ENCODE measurements at regions not wholly inside any gene's neighbourhood (a gene's known extent, or its start where the extent isn't known, plus 50 kb on each side); places are given as distances from the start of the nearest gene placed in this dataset.

DNA sequence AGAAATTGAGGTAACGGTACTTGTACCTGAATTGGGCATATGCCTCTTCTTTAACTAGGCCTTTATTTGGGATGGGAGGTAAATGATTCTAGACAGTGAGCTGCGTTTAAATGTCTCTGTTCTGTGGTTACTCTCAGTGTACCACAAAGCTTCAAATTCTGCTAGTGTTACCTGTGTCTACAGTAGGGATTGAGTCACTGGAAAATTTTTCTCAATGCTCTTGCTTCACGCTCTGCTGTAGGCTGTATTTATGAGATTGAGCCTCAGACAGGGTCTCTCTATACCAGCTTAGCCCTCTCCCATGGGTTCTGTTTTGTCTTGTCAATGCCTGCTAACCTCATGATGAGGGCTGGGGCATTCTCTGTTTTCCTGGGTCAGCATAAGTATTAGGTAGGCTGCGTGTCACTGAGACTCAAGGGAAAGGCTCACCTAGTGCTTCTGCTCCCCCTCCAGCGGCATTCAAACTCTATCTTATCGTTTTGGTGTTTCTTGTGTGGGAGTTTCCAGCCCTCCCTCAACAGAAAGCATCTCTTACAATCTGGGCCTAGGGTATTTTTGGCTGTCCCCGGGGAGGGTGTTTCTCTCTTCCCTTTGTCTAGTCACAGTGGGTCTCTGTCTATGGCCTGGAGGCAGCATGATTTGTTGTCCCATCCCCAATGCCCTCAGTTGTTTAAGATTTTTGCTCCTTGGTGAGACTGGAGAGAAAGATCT, 285.8 kb downstream of the ADGRD1 start:
- Histone ChIP-seq H3K27ac (ENCODE audit: control insufficient read depth, insufficient read depth, low read length) (no peak overlapping the region), H3K9me1 (ENCODE audit: control insufficient read depth, extremely low read depth, insufficient read depth, low read length) (no peaks in the 10 kb centered on the region), H3K4me2 (ENCODE audit: control insufficient read depth, extremely low read depth, insufficient read depth, low read depth, low read length) (no peak overlapping the region), H2AFZ (ENCODE audit: control insufficient read depth, low read length) (no peak overlapping the region), H3K9ac (ENCODE audit: control insufficient read depth, extremely low read depth, insufficient read depth, low read length) (no peak overlapping the region), H3K79me2 (ENCODE audit: control insufficient read depth, insufficient read depth, low read length) (no peaks in the 10 kb centered on the region), H3K9me3 (ENCODE audit: control insufficient read depth, low read depth, low read length) (no peaks in the 10 kb centered on the region), H3K4me3 (ENCODE audit: control insufficient read depth in 2 of 3, extremely low read depth in 1 of 3, insufficient read depth in 2 of 3, low read depth in 1 of 3, low read length in 3 of 3) (no peak overlapping the region), H3K27me3 (ENCODE audit: control insufficient read depth, extremely low read depth, insufficient read depth, low read length) (no peaks in the 10 kb centered on the region), H3K4me1 (ENCODE audit: control insufficient read depth, extremely low read depth, insufficient read depth, low read length) (no peaks in the 10 kb centered on the region), H3K36me3 (ENCODE audit: control insufficient read depth in 2 of 2, extremely low read depth in 1 of 2, insufficient read depth in 2 of 2, low read length in 2 of 2) (no peaks in the 10 kb centered on the region), H4K20me1 (ENCODE audit: control insufficient read depth, extremely low read depth, insufficient read depth, low read length) (no peaks in the 10 kb centered on the region)
- TF ChIP-seq EZH2 (IDR thresholded peaks at IDR 0.05; ENCODE audit: low read length): no peak
- no peak for TF ChIP-seq CTCF (optimal IDR thresholded peaks at IDR 0.05 in 1 of 3, IDR thresholded peaks at IDR 0.05 in 1 of 3, conservative IDR thresholded peaks at IDR 0.05 in 1 of 3; ENCODE audit: extremely low read depth in 1 of 3, insufficient read depth in 2 of 3, low read length in 3 of 3)
- FAIRE-seq (no peak), DNase-seq (ENCODE audit: low read depth, low spot score) (no peak)
- dilution Hi-C loops (cut with MboI; ENCODE audit: extremely low pct_ligation_motif_present, low sequenced_read_pairs): no loop called here

- no peak overlapping the region for H3K4me3 ChIP-seq (ENCODE audit: control insufficient read depth in 2 of 3, extremely low read depth in 1 of 3, insufficient read depth in 2 of 3, low read depth in 1 of 3, low read length in 3 of 3)
- DNase-seq (ENCODE audit: low read depth, low spot score) (no peak), FAIRE-seq (no peak)
- no peak overlapping the region for H3K9ac ChIP-seq (ENCODE audit: control insufficient read depth, extremely low read depth, insufficient read depth, low read length)
- no peak overlapping the region for H2AFZ ChIP-seq (ENCODE audit: control insufficient read depth, low read length)
- H3K27me3 ChIP-seq (ENCODE audit: control insufficient read depth, extremely low read depth, insufficient read depth, low read length): no peaks in the 10 kb centered on the region
- no peaks in the 10 kb centered on the region for H3K79me2 ChIP-seq (ENCODE audit: control insufficient read depth, insufficient read depth, low read length)
- TF ChIP-seq EZH2 (IDR thresholded peaks at IDR 0.05; ENCODE audit: low read length) (no peak), CTCF (optimal IDR thresholded peaks at IDR 0.05 in 1 of 3, IDR thresholded peaks at IDR 0.05 in 1 of 3, conservative IDR thresholded peaks at IDR 0.05 in 1 of 3; ENCODE audit: extremely low read depth in 1 of 3, insufficient read depth in 2 of 3, low read length in 3 of 3) (no peak)
- no peaks in the 10 kb centered on the region for H4K20me1 ChIP-seq (ENCODE audit: control insufficient read depth, extremely low read depth, insufficient read depth, low read length)
- no peaks in the 10 kb centered on the region for H3K4me1 ChIP-seq (ENCODE audit: control insufficient read depth, extremely low read depth, insufficient read depth, low read length)
- dilution Hi-C loops (cut with MboI; ENCODE audit: extremely low pct_ligation_motif_present, low sequenced_read_pairs): no loop called here
- no peak overlapping the region for H3K4me2 ChIP-seq (ENCODE audit: control insufficient read depth, extremely low read depth, insufficient read depth, low read depth, low read length)
- no peaks in the 10 kb centered on the region for H3K36me3 ChIP-seq (ENCODE audit: control insufficient read depth in 2 of 2, extremely low read depth in 1 of 2, insufficient read depth in 2 of 2, low read length in 2 of 2)
- no peaks in the 10 kb centered on the region for H3K9me3 ChIP-seq (ENCODE audit: control insufficient read depth, low read depth, low read length)
- no peaks in the 10 kb centered on the region for H3K9me1 ChIP-seq (ENCODE audit: control insufficient read depth, extremely low read depth, insufficient read depth, low read length)
- no peak overlapping the region for H3K27ac ChIP-seq (ENCODE audit: control insufficient read depth, insufficient read depth, low read length)
Measured at GRCh38 chr12:131241517-131241916, 287.8 kb downstream of the ADGRD1 start.

Data from keratinocyte (primary cell).